H1 (cell line): ENCODE measurements at regions not wholly inside any gene's neighbourhood (a gene's known extent, or its start where the extent isn't known, plus 50 kb on each side); places are given as distances from the start of the nearest gene placed in this dataset.
A peak's percentile ranks its signal among the peaks of the same experiment; 100 is the strongest.

Experiments
- CTCF ChIA-PET: fragments of 300-600 bp; sonication (Branson Sonifier 250); formaldehyde crosslinking; loops from one replicate; lab custom pipeline; 2021; ENCODE audit not compliant: partially characterized antibody; lab: Charles Lee
- POLR2A ChIA-PET: fragments of 300-600 bp; sonication (Branson Sonifier 250); formaldehyde crosslinking; loops from one replicate; lab custom pipeline; 2021; ENCODE audit warnings: inconsistent platforms; ENCODE audit not compliant: partially characterized antibody; lab: Charles Lee
- DNase-seq, 2 experiments: peaks; one replicate each; pipeline versions ENCODE4 v3.0.0 to v3.0.0-alpha.2; 2010 to 2022; ENCODE audit warnings: low spot score in 2 of 2, low read depth in 1 of 2, mixed read lengths in 1 of 2
- FAIRE-seq: peaks from 2 replicates; lab custom pipeline; 2011; peaks lifted over from hg19 to GRCh38; lab: Jason Lieb, UNC
- H2AFZ ChIP-seq: 2 replicates; pipeline ENCODE4 v1.8.1; 2012; ENCODE audit warnings: low read length, inconsistent platforms
- H2AK5ac ChIP-seq: 2 replicates; pipeline ENCODE4 v1.6.1; 2013; ENCODE audit warnings: low read depth, low read length
- H2BK120ac ChIP-seq: replicated peaks from 2 replicates; pipeline ENCODE3; 2013; ENCODE audit warnings: low read depth, low read length, inconsistent platforms
- H2BK12ac ChIP-seq: 2 replicates; pipeline ENCODE4 v1.6.1; 2013; ENCODE audit warnings: low read depth, low read length
- H2BK15ac ChIP-seq: 2 replicates; pipeline ENCODE4 v1.6.1; 2013; ENCODE audit warnings: low read length
- H2BK20ac ChIP-seq: 2 replicates; pipeline ENCODE4 v1.6.1; 2013; ENCODE audit warnings: low read length
- H2BK5ac ChIP-seq: 2 replicates; pipeline ENCODE4 v1.6.1; 2013; ENCODE audit warnings: low read depth, low read length
- H3K14ac ChIP-seq: 2 replicates; pipeline ENCODE4 v1.6.1; 2013; ENCODE audit warnings: inconsistent platforms; ENCODE audit not compliant: insufficient read length
- H3K18ac ChIP-seq: 2 replicates; pipeline ENCODE4 v1.6.1; 2013; ENCODE audit warnings: low read length; ENCODE audit errors: extremely low read depth
- H3K23ac ChIP-seq: 2 replicates; pipeline ENCODE4 v1.6.1; 2013; ENCODE audit warnings: inconsistent platforms; ENCODE audit not compliant: insufficient read length
- H3K23me2 ChIP-seq: 2 replicates; pipeline ENCODE4 v1.6.1; 2013; ENCODE audit warnings: low read depth, low read length
- H3K27ac ChIP-seq: 2 replicates; pipeline ENCODE4 v1.6.1; 2011; ENCODE audit warnings: low read depth, low read length, inconsistent platforms
- H3K27me3 ChIP-seq, 4 experiments: replicated peaks in 1 of 4; 1 replicate in 1 of 4; 2 replicates in 3 of 4; pipeline versions ENCODE4 v1.6.1 to v1.8.1; 2011 to 2013; ENCODE audit warnings: low read length in 3 of 4, mild to moderate bottlenecking in 3 of 4, inconsistent platforms in 2 of 4, mixed read lengths in 2 of 4, moderate library complexity in 1 of 4; ENCODE audit not compliant: control insufficient read depth in 3 of 4, insufficient read depth in 3 of 4; ENCODE audit errors: extremely low read depth in 1 of 4
- H3K36me3 ChIP-seq, 4 experiments: 2 replicates each; pipeline versions ENCODE4 v1.6.1 to v1.8.1; 2011 to 2013; ENCODE audit warnings: mild to moderate bottlenecking in 4 of 4, low read length in 3 of 4, moderate library complexity in 2 of 4, control low read depth in 1 of 4, inconsistent platforms in 1 of 4; ENCODE audit not compliant: insufficient read depth in 4 of 4, control insufficient read depth in 2 of 4
- H3K4ac ChIP-seq: replicated peaks from 2 replicates; pipeline ENCODE3; 2013; ENCODE audit warnings: low read length, low read depth, mixed read lengths, inconsistent platforms; ENCODE audit not compliant: insufficient read length
- H3K4me1 ChIP-seq, 4 experiments: replicated peaks in 1 of 4; 1 replicate in 1 of 4; 2 replicates in 3 of 4; pipeline versions ENCODE4 v1.6.1 to v1.8.1; 2011 to 2013; ENCODE audit warnings: low read length in 3 of 4, inconsistent platforms in 2 of 4, mixed read lengths in 1 of 4; ENCODE audit not compliant: insufficient read depth in 4 of 4, control insufficient read depth in 3 of 4
- H3K4me2 ChIP-seq, 2 experiments: 2 replicates each; pipeline versions ENCODE4 v1.6.1 to v1.8.1; 2011 to 2013; ENCODE audit warnings: low read depth in 2 of 2, low read length in 2 of 2, control low read depth in 1 of 2, inconsistent platforms in 1 of 2, mild to moderate bottlenecking in 1 of 2; ENCODE audit not compliant: insufficient read depth in 1 of 2
- H3K4me3 ChIP-seq, 4 experiments: fragments of 200-600, 300-600 bp in 1 of 4; sonication (generic), shearing (Covaris generic), sonication (Bioruptor Twin) in 1 of 4; 2 replicates each; pipeline versions ENCODE4 v1.5.1 to v1.8.1; 2011 to 2016; ENCODE audit warnings: low read length in 4 of 4, low read depth in 3 of 4, control low read depth in 2 of 4, inconsistent platforms in 2 of 4, mild to moderate bottlenecking in 2 of 4, mixed read lengths in 1 of 4, moderate library complexity in 1 of 4; ENCODE audit not compliant: insufficient read depth in 2 of 4; ENCODE audit errors: extremely low read depth in 1 of 4
- H3K56ac ChIP-seq: replicated peaks from 2 replicates; pipeline ENCODE3; 2013; ENCODE audit warnings: low read depth, mild to moderate bottlenecking, mixed read lengths, low read length, inconsistent platforms; ENCODE audit not compliant: insufficient read length
- H3K79me1 ChIP-seq: 2 replicates; pipeline ENCODE4 v1.6.1; 2013; ENCODE audit warnings: low read depth, low read length, control low read depth
- H3K79me2 ChIP-seq, 2 experiments: 2 replicates each; pipeline versions ENCODE4 v1.6.1 to v1.8.1; 2012 to 2013; ENCODE audit warnings: low read length in 2 of 2, mild to moderate bottlenecking in 2 of 2, inconsistent platforms in 1 of 2; ENCODE audit not compliant: insufficient read depth in 2 of 2, control insufficient read depth in 1 of 2
- H3K9ac ChIP-seq, 4 experiments: replicated peaks in 1 of 4; 1 replicate in 1 of 4; 2 replicates in 3 of 4; pipeline versions ENCODE4 v1.6.1 to v1.8.1; 2011 to 2013; ENCODE audit warnings: low read depth in 3 of 4, low read length in 3 of 4, control low read depth in 2 of 4, mild to moderate bottlenecking in 2 of 4, moderate library complexity in 2 of 4, inconsistent platforms in 1 of 4; ENCODE audit errors: extremely low read depth in 1 of 4
- H3K9me3 ChIP-seq, 2 experiments: 2 replicates each; pipeline versions ENCODE4 v1.6.1 to v1.8.1; 2012 to 2013; ENCODE audit warnings: mild to moderate bottlenecking in 2 of 2, moderate library complexity in 2 of 2, control low read depth in 1 of 2, inconsistent platforms in 1 of 2, low read depth in 1 of 2, low read length in 1 of 2, mixed read lengths in 1 of 2; ENCODE audit not compliant: insufficient read depth in 2 of 2
- H4K20me1 ChIP-seq, 2 experiments: replicated peaks in 1 of 2; 2 replicates each; pipeline versions ENCODE3 to v1.8.1; 2011 to 2013; ENCODE audit warnings: inconsistent platforms in 2 of 2, low read length in 2 of 2, mild to moderate bottlenecking in 1 of 2; ENCODE audit not compliant: insufficient read depth in 2 of 2, control insufficient read depth in 1 of 2
- H4K5ac ChIP-seq: 2 replicates; pipeline ENCODE4 v1.6.1; 2013; ENCODE audit warnings: low read length, low read depth, mixed read lengths, inconsistent platforms; ENCODE audit not compliant: insufficient read length
- H4K8ac ChIP-seq: 2 replicates; pipeline ENCODE4 v1.8.0; 2013; ENCODE audit warnings: mild to moderate bottlenecking, moderate library complexity, low read length, inconsistent platforms; ENCODE audit not compliant: insufficient read depth; ENCODE audit errors: extremely low read depth
- H4K91ac ChIP-seq: replicated peaks from 2 replicates; pipeline ENCODE3; 2013; ENCODE audit warnings: low read length, mixed read lengths, inconsistent platforms; ENCODE audit not compliant: insufficient read length
- ATF2 ChIP-seq: IDR thresholded peaks from 2 replicates; pipeline ENCODE4 v1.6.1; 2012; ENCODE audit warnings: low read length, inconsistent platforms
- JUND ChIP-seq: IDR thresholded peaks from 2 replicates; pipeline ENCODE4 v1.6.1; 2011; ENCODE audit warnings: mild to moderate bottlenecking, improper control_type of control experiment, low read length
- NANOG ChIP-seq: IDR thresholded peaks from 2 replicates; pipeline ENCODE4 v1.6.1; 2011; ENCODE audit warnings: low read length, low read depth, mild to moderate bottlenecking, inconsistent platforms; ENCODE audit not compliant: insufficient read depth, poor library complexity, severe bottlenecking
- SP1 ChIP-seq: IDR thresholded peaks from 2 replicates; pipeline ENCODE4 v1.6.1; 2011; ENCODE audit warnings: low read depth, low read length
- TAF1 ChIP-seq: IDR thresholded peaks from 2 replicates; pipeline ENCODE4 v1.6.1; 2011; ENCODE audit warnings: mild to moderate bottlenecking, low read depth, low read length
- TEAD4 ChIP-seq: IDR thresholded peaks from 2 replicates; pipeline ENCODE4 v1.6.1; 2012; ENCODE audit warnings: low read depth, low read length, inconsistent platforms, mixed read lengths
- YY1 ChIP-seq: IDR thresholded peaks from 2 replicates; pipeline ENCODE4 v1.6.1; 2011; ENCODE audit warnings: low read depth, mild to moderate bottlenecking, low read length
- WGBS, 2 experiments: shearing (Covaris generic) in 1 of 2; methylation state at CpG; one replicate each; pipeline versions ENCODE4 v1.1.6 to v1.1.7; 2013 to 2015; ENCODE audit warnings: low lambda C conversion rate in 2 of 2, mixed read lengths in 2 of 2, inconsistent platforms in 1 of 2, low coverage in 1 of 2, missing lambda C conversion rate in 1 of 2; ENCODE audit not compliant: insufficient replicate concordance in 2 of 2, insufficient coverage in 1 of 2, insufficient read length in 1 of 2; ENCODE audit errors: extremely low coverage in 1 of 2, missing lambda C conversion rate in 1 of 2; 5-methylcytosine and 5-hydroxymethylcytosine counted together
- TF ChIP-seq, protein P1 (sequence below): IDR thresholded peaks from 2 replicates; pipeline ENCODE4 v1.6.1; 2012; ENCODE audit warnings: inconsistent platforms

- no peaks in the 10 kb centered on the region for H3K79me2 ChIP-seq
- peaks cover 4 to 24% (median 13%) of the 10 kb centered on the region in 4 experiments; a peak in 6 of 7 replicates for H3K4me1 ChIP-seq
- no peaks in the 10 kb centered on the region for H3K79me1 ChIP-seq
- H3K56ac ChIP-seq, result no peak overlapping the region
- WGBS, 2 experiments, result 16% methylated on average over 19 of the region's 19 CpGs; no CpG with 5 or more reads in 1 of the 2 experiments
- peaks cover 3% of the 10 kb centered on the region; the same call in 1 of the 2 replicates for H3K23me2 ChIP-seq
- no peak overlapping the region for H3K9ac ChIP-seq
- H3K4me3 ChIP-seq, result peak overlapping the region in 2 of 4 experiments; percentile 15 to 50; a peak in 4 of 8 replicates
- H2AFZ ChIP-seq, result no peak overlapping the region; the same call in 1 of the 2 replicates
- H3K4ac ChIP-seq, result no peak overlapping the region
- H2BK5ac ChIP-seq, result no peak overlapping the region
- no peaks in the 10 kb centered on the region for H3K9me3 ChIP-seq
- H3K23ac ChIP-seq, result no peak overlapping the region
- no peak overlapping the region for H2BK120ac ChIP-seq
- H3K14ac ChIP-seq, result no peak overlapping the region
- H2BK12ac ChIP-seq, result peak overlapping the region; percentile 42; the same call in 1 of the 2 replicates
- no peak overlapping the region; the same call in 1 of the 2 replicates for H3K18ac ChIP-seq
- peak; percentile 64 to 77 for DNase-seq
- ChIA-PET POLR2A (interaction anchor here (0.9 to 1.2 kb wide), 3 partner anchors 11 to 210 kb away, joined by 3 read pairs; no protein-coding TSS in a partner anchor), CTCF (interaction anchor here (0.6 to 1.9 kb wide), 4 partner anchors 14 to 840 kb away, joined by 3 to 5 read pairs (median 3); no protein-coding TSS in a partner anchor)
- no peak overlapping the region; the same call in 1 of the 2 replicates for H2BK15ac ChIP-seq
- peak overlapping the region; percentile 62; the same call in 1 of the 2 replicates for H2BK20ac ChIP-seq
- peaks cover 5 to 38% (median 26%) of the 10 kb centered on the region in 4 experiments for H3K27me3 ChIP-seq
- H2AK5ac ChIP-seq, result no peak overlapping the region
- H3K4me2 ChIP-seq, result peak overlapping the region; percentile 65 to 72
- H4K20me1 ChIP-seq, result no peaks in the 10 kb centered on the region
- no peak overlapping the region for H4K5ac ChIP-seq
- FAIRE-seq, result peak; percentile 62
- H3K27ac ChIP-seq, result no peak overlapping the region
- H4K91ac ChIP-seq, result no peak overlapping the region
- no peak overlapping the region for H4K8ac ChIP-seq
- no peaks in the 10 kb centered on the region for H3K36me3 ChIP-seq
- TF ChIP-seq ATF2, result 0 out of 2 replicates have a peak, but pooled peaks have one; percentile 16
- TF ChIP-seq TAF1, result 0 out of 2 replicates have a peak, but pooled peaks have one; percentile 35
- peak; percentile 54; the same call in 1 of the 2 replicates for TF ChIP-seq YY1
- TF ChIP-seq JUND, result no peak
- peak; percentile 92 for TF ChIP-seq TEAD4
- TF ChIP-seq, protein P1, sequence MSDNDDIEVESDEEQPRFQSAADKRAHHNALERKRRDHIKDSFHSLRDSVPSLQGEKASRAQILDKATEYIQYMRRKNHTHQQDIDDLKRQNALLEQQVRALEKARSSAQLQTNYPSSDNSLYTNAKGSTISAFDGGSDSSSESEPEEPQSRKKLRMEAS, result peak; percentile 31; the same call in 1 of the 2 replicates
- 0 out of 2 replicates have a peak, but pooled peaks have one; percentile 19 for TF ChIP-seq SP1
- TF ChIP-seq NANOG, result peak; percentile 75
Observed at GRCh38 chr10:58967551-58968388, 208.7 kb upstream of the PHYHIPL start.
